Cardiac muscle cell (in vitro differentiated cells and primary cell): ENCODE measurements at regions not wholly inside any gene's neighbourhood (a gene's known extent, or its start where the extent isn't known, plus 50 kb on each side); places are given as distances from the start of the nearest gene placed in this dataset.

Source experiments
- DNase-seq, 2 donors: peaks; one replicate each; pipeline versions ENCODE4 v3.0.0 to v3.0.0-alpha.2; 2010 to 2017; ENCODE audit warnings: low read depth in 1 of 2, low spot score in 1 of 2
- H3K27ac ChIP-seq: fragments of 200-600 bp; sonication (generic); 2 replicates; pipeline ENCODE4 v1.5.1; 2016
- H3K27me3 ChIP-seq: fragments of 200-600 bp; sonication (generic); 2 replicates; pipeline ENCODE4 v1.6.0; 2016; ENCODE audit warnings: control low read depth
- H3K36me3 ChIP-seq: fragments of 200-600 bp; sonication (generic); 2 replicates; pipeline ENCODE4 v1.5.1; 2016; ENCODE audit warnings: control low read depth
- H3K4me1 ChIP-seq: fragments of 200-600 bp; sonication (generic); 2 replicates; pipeline ENCODE4 v1.8.1; 2017; ENCODE audit warnings: low read depth, mild to moderate bottlenecking, mixed run types
- H3K4me3 ChIP-seq: fragments of 200-600 bp; sonication (generic); 2 replicates; pipeline ENCODE4 v1.5.1; 2016; ENCODE audit warnings: mild to moderate bottlenecking
- H3K9me3 ChIP-seq: fragments of 200-600 bp; sonication (generic); 2 replicates; pipeline ENCODE4 v1.5.1; 2017; ENCODE audit warnings: low read depth, mild to moderate bottlenecking, control low read depth
- TF ChIP-seq, protein P1 (sequence below): IDR thresholded peaks from 2 replicates; pipeline ENCODE4 v1.5.1; 2012; ENCODE audit warnings: low read depth, mild to moderate bottlenecking, low read length

DNA sequence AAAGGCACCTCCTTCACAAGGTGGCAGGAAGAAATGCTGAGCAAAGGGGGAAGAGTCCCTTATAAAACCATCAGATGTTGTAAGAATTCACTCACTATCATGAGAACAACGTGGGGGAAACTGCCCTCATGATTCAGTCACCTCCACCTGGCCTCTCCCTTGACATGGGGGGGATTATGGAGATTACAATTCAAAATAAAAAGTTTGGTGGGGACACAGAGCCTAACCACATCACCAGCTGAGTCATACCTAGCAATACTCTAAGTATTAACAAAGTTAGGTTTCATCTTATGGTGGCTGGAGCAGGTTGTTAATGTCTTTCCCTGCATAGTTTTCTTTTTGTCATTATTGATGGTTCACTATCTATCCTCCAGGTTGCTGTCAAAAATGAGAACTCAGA is 113.2 kb upstream of the PPFIA2 start:
- Histone ChIP-seq H3K36me3 (no peaks in the 10 kb centered on the region), H3K27ac (no peak overlapping the region), H3K4me3 (no peak overlapping the region), H3K27me3 (no peaks in the 10 kb centered on the region), H3K4me1 (no peaks in the 10 kb centered on the region), H3K9me3 (no peaks in the 10 kb centered on the region)
- no peak for DNase-seq
- TF ChIP-seq, protein P1, sequence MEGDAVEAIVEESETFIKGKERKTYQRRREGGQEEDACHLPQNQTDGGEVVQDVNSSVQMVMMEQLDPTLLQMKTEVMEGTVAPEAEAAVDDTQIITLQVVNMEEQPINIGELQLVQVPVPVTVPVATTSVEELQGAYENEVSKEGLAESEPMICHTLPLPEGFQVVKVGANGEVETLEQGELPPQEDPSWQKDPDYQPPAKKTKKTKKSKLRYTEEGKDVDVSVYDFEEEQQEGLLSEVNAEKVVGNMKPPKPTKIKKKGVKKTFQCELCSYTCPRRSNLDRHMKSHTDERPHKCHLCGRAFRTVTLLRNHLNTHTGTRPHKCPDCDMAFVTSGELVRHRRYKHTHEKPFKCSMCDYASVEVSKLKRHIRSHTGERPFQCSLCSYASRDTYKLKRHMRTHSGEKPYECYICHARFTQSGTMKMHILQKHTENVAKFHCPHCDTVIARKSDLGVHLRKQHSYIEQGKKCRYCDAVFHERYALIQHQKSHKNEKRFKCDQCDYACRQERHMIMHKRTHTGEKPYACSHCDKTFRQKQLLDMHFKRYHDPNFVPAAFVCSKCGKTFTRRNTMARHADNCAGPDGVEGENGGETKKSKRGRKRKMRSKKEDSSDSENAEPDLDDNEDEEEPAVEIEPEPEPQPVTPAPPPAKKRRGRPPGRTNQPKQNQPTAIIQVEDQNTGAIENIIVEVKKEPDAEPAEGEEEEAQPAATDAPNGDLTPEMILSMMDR = no peak

DNA sequence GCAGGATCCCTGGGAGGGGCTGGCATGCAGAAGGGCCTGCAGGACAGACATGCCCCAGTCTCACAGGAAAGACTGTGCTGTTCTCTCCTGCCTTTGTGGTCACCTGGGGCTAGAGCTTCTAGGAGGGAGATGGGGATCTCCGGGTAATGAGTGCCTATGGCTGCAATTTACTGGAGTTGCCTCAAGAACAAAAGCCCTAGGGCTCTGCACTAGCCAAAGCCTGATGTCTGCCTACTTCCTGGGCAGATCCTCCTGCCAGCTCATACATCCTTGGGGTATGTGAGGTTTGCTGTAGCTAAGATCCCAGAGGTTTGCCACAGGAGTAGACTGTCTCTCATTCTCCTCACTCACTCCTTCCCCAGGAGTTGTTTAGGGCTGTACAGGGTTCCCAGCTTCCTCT is 106.9 kb upstream of the PPFIA2 start:
- TF ChIP-seq, protein P1 = no peak
- no peak overlapping the region for H3K4me3 ChIP-seq
- no peak for DNase-seq
- H3K36me3 ChIP-seq = no peaks in the 10 kb centered on the region
- H3K27ac ChIP-seq = no peak overlapping the region
- no peaks in the 10 kb centered on the region for H3K9me3 ChIP-seq
- H3K4me1 ChIP-seq = no peaks in the 10 kb centered on the region
- H3K27me3 ChIP-seq = no peaks in the 10 kb centered on the region

DNA sequence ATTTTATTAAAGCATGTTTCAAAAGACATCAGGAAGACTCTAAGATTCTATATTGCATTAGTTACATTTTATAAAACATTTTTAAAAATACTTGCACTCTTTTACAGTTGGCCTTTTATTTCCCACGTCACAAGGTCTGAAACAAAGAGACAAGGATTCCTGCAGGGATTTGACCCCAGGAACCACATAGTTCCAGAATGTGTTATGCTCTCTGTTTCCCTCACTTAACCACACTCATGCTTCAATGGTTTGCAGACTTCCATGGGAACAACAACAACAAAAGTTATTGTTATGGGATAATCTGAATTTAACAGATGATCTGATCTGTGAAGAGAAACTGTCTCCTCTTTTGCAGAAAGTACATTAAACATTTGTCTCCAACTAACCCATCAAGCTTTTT is 104.3 kb upstream of the PPFIA2 start:
- Histone ChIP-seq H3K9me3 (no peaks in the 10 kb centered on the region), H3K27me3 (no peaks in the 10 kb centered on the region), H3K4me3 (no peak overlapping the region), H3K27ac (no peak overlapping the region), H3K36me3 (no peaks in the 10 kb centered on the region), H3K4me1 (no peaks in the 10 kb centered on the region)
- TF ChIP-seq, protein P1 = no peak
- no peak for DNase-seq

DNA sequence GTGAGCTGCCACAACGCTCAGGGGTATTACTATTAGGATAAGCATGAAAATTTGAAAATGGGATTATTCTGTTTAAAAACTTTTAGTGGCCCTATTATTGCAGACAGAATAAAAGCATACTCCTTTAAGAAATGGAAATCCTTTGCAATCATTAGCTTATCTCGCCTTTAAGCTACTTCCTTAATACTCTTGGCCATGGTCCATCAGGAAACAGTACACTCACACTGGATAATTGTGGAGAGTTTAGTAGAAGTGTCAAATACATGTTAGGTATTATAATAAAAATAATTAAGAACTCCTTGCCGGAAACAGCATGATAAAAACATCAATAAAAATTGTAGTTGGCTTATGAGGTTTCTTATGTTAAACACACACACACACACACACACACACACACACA is 100.4 kb upstream of the PPFIA2 start:
- H3K27me3 ChIP-seq = no peaks in the 10 kb centered on the region
- H3K27ac ChIP-seq = no peak overlapping the region
- no peaks in the 10 kb centered on the region for H3K36me3 ChIP-seq
- H3K4me1 ChIP-seq = no peaks in the 10 kb centered on the region
- no peaks in the 10 kb centered on the region for H3K9me3 ChIP-seq
- DNase-seq = peak in 1 of 2 donors; percentile 47
- H3K4me3 ChIP-seq = no peak overlapping the region
- TF ChIP-seq, protein P1 = no peak

DNA sequence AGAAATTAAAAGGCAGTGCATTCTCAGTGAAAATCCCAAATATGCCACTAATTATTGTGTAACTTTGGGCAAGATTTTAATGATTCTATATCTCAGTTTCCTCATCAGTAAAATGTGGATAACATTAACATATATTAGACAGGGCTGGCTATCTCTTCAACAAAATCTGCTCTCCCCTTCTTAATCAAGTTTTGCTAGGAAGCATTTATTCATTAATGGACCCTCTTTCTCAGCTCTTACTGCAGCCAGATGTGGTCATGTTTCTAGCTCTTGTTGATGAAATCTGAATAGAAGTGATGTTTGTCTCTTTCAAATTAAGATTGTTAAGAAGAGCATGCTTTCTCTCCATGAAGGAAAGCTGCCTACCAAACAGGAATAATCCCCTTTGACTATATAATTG is 84.4 kb upstream of the PPFIA2 start:
- H3K9me3 ChIP-seq = no peaks in the 10 kb centered on the region
- DNase-seq = no peak
- no peak overlapping the region for H3K27ac ChIP-seq
- no peak overlapping the region for H3K4me3 ChIP-seq
- H3K36me3 ChIP-seq = no peaks in the 10 kb centered on the region
- H3K4me1 ChIP-seq = no peaks in the 10 kb centered on the region
- TF ChIP-seq, protein P1 = no peak
- no peaks in the 10 kb centered on the region for H3K27me3 ChIP-seq

DNA sequence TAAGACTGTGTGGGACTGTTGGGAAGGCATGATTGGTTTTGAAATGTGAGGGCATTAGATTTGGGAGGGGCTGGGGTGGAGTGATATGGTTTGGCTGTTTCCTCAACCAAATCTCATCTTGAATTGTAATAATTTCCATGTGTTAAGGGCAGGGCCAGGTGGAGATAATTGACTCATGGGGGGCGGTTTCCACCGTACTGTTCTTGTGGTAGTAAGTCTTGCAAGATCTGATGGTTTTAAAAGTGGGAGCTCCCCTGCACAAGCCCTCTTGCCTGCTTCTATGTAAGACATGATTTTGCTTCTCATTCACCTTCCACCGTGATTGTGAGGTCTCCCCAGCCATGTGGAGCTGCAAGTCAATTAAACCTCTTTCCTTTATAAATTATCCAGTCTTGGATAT is 76.6 kb upstream of the PPFIA2 start:
- H3K27ac ChIP-seq = no peak overlapping the region
- no peaks in the 10 kb centered on the region for H3K36me3 ChIP-seq
- DNase-seq = no peak
- no peak overlapping the region for H3K4me3 ChIP-seq
- H3K9me3 ChIP-seq = no peaks in the 10 kb centered on the region
- no peaks in the 10 kb centered on the region for H3K4me1 ChIP-seq
- H3K27me3 ChIP-seq = no peaks in the 10 kb centered on the region
- TF ChIP-seq, protein P1 = no peak
